H54 (cell line): ENCODE measurements at regions not wholly inside any gene's neighbourhood (a gene's known extent, or its start where the extent isn't known, plus 50 kb on each side); places are given as distances from the start of the nearest gene placed in this dataset.

Experiments used
- DNase-seq: peaks from one replicate; pipeline ENCODE4 v3.0.0; 2011; ENCODE audit warnings: low spot score, mixed read lengths; ENCODE audit not compliant: insufficient read length
- FAIRE-seq: peaks from 3 replicates; lab custom pipeline; 2011; peaks lifted over from hg19 to GRCh38; lab: Jason Lieb, UNC
- POLR2A ChIP-seq: IDR thresholded peaks from 2 replicates; pipeline ENCODE4 v1.6.1; 2011; ENCODE audit warnings: low read depth, mild to moderate bottlenecking, low read length

GRCh38 chr7:130831322-130831721 is 97.3 kb upstream of the KLF14 start:
- FAIRE-seq (no peak), DNase-seq (no peak)

GRCh38 chr7:130831817-130832481 is 97.9 kb upstream of the KLF14 start:
- DNase-seq (no peak), FAIRE-seq (no peak)
- TF ChIP-seq POLR2A, result no peak

More at GRCh38 chr7:130831322-130831721, 97.3 kb upstream of the KLF14 start:
- no peak for TF ChIP-seq POLR2A

- FAIRE-seq, result peak; percentile 38
- no peak for TF ChIP-seq POLR2A
- peak; percentile 15 for DNase-seq
These were observed 104.7 kb upstream of the KLF14 start for GRCh38 chr7:130838738-130839137.

- DNase-seq (no peak), FAIRE-seq (no peak)
- TF ChIP-seq POLR2A, result no peak
These were observed 106.6 kb upstream of the KLF14 start for GRCh38 chr7:130840599-130840998.

- TF ChIP-seq POLR2A, result no peak
- FAIRE-seq, result no peak
These were observed 107.4 kb upstream of the KLF14 start for GRCh38 chr7:130841416-130841815.

GRCh38 chr7:130843703-130844102 is 109.7 kb upstream of the KLF14 start:
- DNase-seq (no peak), FAIRE-seq (no peak)
- TF ChIP-seq POLR2A, result no peak

More at GRCh38 chr7:130841416-130841815, 107.4 kb upstream of the KLF14 start:
- no peak for DNase-seq

- DNase-seq, result peak; percentile 45
- no peak for FAIRE-seq
- TF ChIP-seq POLR2A, result no peak; the same call in 1 of the 2 replicates
These were observed 111.0 kb upstream of the KLF14 start for GRCh38 chr7:130844811-130845580.

GRCh38 chr7:130845581-130846085 is 111.6 kb upstream of the KLF14 start:
- TF ChIP-seq POLR2A, result 0 out of 2 replicates have a peak, but pooled peaks have one; percentile 12
- DNase-seq, result peak; percentile 50
- FAIRE-seq, result peak; percentile 67

GRCh38 chr7:130849604-130850003 is 115.6 kb upstream of the KLF14 start:
- TF ChIP-seq POLR2A, result no peak
- FAIRE-seq (no peak), DNase-seq (no peak)

- no peak for FAIRE-seq
- no peak for DNase-seq
- no peak for TF ChIP-seq POLR2A
These were observed 116.9 kb upstream of the KLF14 start for GRCh38 chr7:130850956-130851355.

GRCh38 chr7:130852867-130853266 is 118.9 kb upstream of the KLF14 start:
- no peak for FAIRE-seq
- TF ChIP-seq POLR2A, result no peak
- no peak for DNase-seq

- FAIRE-seq (peak; percentile 83), DNase-seq (no peak)
- TF ChIP-seq POLR2A, result no peak
These were observed 119.7 kb upstream of the KLF14 start for GRCh38 chr7:130853503-130854279.

- FAIRE-seq (no peak), DNase-seq (no peak)
- no peak for TF ChIP-seq POLR2A
These were observed 120.5 kb upstream of the KLF14 start for GRCh38 chr7:130854481-130854880.
